ENCODE measurements at regions not wholly inside any gene's neighbourhood (a gene's known extent, or its start where the extent isn't known, plus 50 kb on each side); places are given as distances from the start of the nearest gene placed in this dataset.

DNA sequence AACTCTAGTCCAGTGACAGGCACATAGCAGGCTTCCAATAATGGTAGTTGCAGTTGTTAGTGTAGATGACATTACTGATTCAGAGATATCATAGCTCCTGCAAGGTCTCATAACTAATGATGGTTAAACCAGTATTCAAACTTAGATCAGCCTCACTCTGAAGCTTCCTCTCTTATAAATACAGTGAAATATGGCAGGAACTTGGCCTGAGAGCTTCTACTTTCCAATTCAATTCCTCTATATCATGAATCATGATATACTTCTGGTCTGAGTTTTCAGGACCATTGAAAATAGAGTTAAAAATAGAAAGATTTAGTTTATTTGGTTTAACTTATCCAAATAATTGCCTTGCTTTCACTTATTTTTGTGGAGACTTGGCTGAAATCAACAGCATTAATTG is 167.5 kb upstream of the NOVA1 start:
- Histone ChIP-seq H3K27ac (no peak overlapping the region), H3K4me3 (no peak overlapping the region)

GRCh38 chr14:26765768-26766520 is 168.1 kb upstream of the NOVA1 start:
- Histone ChIP-seq H3K27ac (peak overlapping the region in 2 of 21 experiments; percentile 7 to 8), H3K4me3 (no peak overlapping the region)

GRCh38 chr14:26766726-26767125 is 168.9 kb upstream of the NOVA1 start:
- Histone ChIP-seq H3K27ac (no peak overlapping the region), H3K4me3 (no peak overlapping the region)

DNA sequence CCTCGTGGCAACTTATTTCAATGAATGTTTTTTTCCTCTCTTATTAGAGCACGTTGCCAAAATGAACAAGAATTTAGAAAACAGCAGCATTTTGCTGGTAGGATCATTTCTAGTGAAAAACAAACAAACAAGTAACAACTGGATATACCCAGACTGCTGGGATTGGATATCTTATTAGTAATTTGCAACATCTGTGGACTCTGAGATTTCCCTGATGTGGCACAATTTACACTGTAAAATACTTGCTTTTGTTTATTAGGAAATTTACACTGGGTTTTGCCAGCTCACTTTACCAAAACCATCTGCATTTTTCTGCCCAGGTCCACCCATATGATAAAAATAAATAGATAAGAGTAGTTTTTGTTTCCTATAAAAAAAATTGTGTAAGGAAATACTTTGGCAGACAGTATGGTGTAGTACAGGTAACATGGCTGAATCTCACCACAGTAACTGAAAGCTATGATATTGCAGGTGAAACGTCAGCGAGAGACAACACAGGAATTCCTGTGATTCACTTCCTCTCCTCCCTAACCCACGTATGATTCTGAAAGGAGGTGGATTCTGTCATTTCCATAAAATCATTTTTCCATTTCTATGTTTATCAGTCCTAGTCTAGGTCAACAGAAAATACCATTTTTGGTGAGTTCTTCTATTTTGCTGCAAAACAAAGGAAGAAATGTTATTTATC is 176.2 kb upstream of the NOVA1 start:
- no peak overlapping the region for H3K27ac ChIP-seq
- no peak overlapping the region for H3K4me3 ChIP-seq

DNA sequence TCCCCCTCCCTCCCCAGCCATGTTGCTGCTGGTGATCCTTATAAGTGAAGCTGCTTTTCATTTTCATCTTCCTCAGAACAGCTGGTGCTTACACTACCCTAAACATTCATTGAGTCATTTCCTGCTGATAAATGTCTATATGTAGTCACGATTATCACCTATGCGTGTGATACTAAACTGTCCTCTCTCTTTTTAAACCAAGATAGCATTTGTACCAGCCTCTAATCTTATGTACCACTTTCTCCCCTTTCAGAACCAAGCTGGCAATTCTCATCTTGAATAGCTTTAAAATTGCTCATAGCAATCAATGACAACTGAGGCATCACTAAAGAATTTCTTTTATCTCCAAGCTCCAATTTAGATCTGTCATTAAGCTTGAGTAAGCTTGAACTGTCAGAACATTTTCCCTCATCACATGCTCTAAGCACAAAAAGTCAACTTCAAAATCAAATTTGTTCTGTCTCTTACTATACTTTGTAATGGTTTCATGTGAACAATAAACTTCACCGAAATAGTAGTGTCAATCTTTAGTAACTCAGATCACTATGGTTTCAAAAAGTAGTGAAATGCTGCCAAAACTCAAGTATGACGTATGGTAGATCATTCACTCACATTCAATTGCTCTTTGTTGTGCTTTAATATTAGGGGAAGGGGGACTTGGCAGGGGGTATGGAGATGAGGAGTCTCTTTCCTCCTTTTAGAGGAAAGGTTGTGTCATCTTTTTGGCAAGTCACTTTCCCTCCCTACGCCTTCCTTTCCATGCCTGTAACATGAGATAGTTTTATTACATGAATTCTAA is 178.1 kb upstream of the NOVA1 start:
- H3K4me3 ChIP-seq, result no peak overlapping the region
- peak overlapping the region in 3 of 21 experiments; percentile 2 to 39 (median 12) for H3K27ac ChIP-seq

GRCh38 chr14:26791117-26791806 is 193.4 kb upstream of the NOVA1 start:
- Histone ChIP-seq H3K27ac (no peak overlapping the region), H3K4me3 (no peak overlapping the region)

- no peak overlapping the region for H3K27ac ChIP-seq
- H3K4me3 ChIP-seq, result no peak overlapping the region
Observed at GRCh38 chr14:26794731-26795130, 196.9 kb upstream of the NOVA1 start.

GRCh38 chr14:26808407-26808806 is 210.6 kb upstream of the NOVA1 start:
- Histone ChIP-seq H3K27ac (no peak overlapping the region), H3K4me3 (no peak overlapping the region)

DNA sequence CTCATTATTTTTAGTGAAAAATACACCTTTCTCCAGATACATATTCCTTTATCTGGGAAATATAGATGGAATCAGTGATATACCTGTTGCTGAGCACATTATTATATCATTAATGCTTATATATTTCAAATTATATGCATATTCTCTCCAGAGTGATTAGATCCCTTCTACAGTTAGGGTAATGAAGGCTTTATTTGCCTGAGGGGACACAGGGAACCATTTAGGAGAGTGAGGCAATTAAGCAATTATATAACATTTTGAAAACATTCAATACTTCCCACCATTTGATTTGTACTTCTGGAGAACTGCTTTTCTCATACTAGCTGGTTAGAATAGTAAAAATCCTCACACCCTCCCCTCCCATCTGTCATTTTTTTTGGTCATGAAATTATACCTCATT is 212.8 kb upstream of the NOVA1 start:
- no peak overlapping the region for H3K4me3 ChIP-seq
- no peak overlapping the region for H3K27ac ChIP-seq

DNA sequence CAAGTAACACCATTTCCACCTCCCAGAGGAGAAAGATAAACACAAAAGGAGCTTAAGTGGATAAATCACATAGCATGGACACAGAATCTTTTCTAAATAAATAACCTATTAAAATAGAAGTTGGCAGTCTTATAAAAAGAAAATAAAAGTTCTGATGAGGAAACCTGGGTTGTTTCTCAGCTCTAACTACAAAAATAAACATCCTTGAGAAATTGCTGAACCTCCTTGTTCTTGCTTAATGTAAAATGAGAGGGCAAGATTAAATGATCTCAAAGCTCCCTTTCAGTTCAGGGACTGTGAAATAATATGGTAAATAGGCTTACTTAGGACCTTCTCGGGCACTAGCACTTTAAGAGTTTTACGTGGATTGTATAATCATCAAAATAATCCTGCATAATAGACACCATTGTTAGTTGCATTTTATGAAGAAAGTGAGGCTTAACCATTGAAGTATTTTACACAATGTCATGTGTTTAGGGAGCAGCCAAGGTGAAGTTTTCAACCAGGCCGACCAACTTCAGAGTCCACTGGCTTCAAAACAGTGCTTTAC is 214.0 kb upstream of the NOVA1 start:
- Histone ChIP-seq H3K27ac (no peak overlapping the region), H3K4me3 (no peak overlapping the region)

DNA sequence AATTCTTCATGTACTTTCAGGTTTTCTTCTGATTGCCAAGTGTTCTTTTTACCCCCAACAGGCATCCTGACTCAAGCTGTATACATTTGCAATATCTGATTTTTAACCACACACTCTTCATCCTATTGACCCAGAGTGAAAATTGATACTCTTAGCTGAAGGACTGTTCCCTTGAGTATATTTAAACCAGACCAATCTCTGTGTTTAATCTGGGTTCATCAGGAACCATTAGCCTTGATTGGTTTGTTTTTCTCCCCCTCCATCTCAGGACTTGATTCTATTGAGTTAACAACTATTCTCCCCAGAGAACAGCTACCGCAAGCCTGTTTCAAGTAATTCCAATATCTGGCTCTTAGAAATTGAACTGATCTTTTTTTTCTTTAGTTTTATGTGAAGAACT is 222.3 kb upstream of the NOVA1 start:
- Histone ChIP-seq H3K27ac (no peak overlapping the region), H3K4me3 (no peak overlapping the region)

DNA sequence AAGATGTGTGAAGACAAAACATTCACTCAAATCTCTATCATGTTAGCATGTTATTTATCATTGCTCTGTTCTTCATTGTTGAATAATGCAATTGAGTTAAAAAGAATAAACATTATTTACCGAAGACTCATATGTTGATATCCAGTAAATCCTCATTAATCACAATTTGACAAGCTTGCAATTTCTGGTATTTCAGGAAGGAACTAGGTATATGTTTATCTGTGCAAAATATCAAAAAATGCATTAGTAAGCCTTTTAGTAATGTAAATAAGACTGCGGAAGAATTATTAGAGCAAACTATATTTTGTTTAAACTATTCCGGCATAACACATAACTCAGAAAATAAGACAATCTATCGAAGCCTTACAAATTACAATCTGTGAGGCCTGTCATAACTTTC is 222.7 kb upstream of the NOVA1 start:
- Histone ChIP-seq H3K4me3 (no peak overlapping the region), H3K27ac (no peak overlapping the region)

DNA sequence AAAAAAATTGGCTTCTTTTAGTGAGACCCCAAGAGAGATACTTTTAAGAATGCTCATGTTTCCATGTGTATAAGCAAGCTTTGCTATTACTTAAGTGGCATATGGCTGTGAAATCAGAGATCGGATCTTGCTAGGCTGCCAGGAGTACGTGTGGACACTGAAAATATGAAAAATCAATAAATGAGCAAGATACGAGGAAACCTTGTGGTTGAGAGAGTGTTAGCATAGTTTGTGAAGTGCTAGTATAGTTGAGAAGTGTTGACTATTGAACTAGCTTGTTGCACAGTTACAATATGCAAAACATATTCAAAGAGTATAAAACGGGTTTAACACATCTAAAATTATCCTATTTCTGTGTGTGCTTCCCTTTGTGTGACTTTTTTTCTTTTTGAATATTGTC is 230.9 kb upstream of the NOVA1 start:
- no peak overlapping the region for H3K4me3 ChIP-seq

GRCh38 chr14:26833621-26834176 is 235.9 kb upstream of the NOVA1 start:
- no peak overlapping the region for H3K4me3 ChIP-seq
- no peak overlapping the region for H3K27ac ChIP-seq

More for the DNA sequence above, 230.9 kb upstream of the NOVA1 start:
- no peak overlapping the region for H3K27ac ChIP-seq

GRCh38 chr14:26835979-26836570 is 238.2 kb upstream of the NOVA1 start:
- Histone ChIP-seq H3K27ac (no peak overlapping the region), H3K4me3 (no peak overlapping the region)

DNA sequence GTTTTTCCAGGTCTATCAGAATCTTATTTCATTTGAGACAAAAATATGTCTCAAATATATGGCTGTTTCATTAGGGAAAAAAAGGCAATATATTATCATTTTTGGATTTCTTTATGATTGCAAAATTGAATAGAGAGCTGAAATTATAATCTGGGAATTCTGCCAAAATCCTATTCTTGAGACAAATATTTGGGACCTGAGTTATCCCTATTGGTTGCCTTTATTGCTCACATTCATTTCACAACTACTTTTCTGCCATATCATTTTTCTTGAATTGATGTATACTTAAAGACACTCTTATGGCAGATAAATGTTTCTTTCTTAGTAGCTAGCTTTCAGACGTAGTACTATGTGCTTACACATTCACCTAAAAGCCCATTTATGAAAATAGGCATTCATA is 241.6 kb upstream of the NOVA1 start:
- Histone ChIP-seq H3K4me3 (no peak overlapping the region), H3K27ac (no peak overlapping the region)

DNA sequence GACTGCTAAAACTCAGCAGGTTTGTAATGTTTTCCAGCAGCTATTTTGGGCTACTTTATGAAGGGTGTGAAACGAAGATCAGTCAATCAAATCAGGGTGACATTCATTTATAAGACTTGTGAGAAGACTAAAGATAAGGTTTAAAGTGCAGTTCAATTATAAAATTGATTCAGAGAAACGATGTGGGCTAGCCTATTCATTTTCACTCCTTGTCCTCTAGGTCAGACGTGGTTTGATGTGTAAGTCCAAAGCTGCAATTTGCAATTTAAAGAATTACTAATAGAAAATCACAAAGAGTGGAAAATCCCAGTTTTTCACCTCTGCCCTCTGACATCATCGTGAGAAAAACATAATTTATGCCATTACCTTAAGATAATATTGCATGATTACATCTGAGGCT is 243.5 kb upstream of the NOVA1 start:
- Histone ChIP-seq H3K4me3 (no peak overlapping the region), H3K27ac (no peak overlapping the region)

GRCh38 chr14:26841920-26842741 is 244.3 kb upstream of the NOVA1 start:
- Histone ChIP-seq H3K27ac (peak overlapping the region in 6 of 21 experiments; percentile 9 to 69 (median 41)), H3K4me3 (no peak overlapping the region)

All from skin epidermis (tissue), 12 donors.